ENCODE measurements at regions not wholly inside any gene's neighbourhood (a gene's known extent, or its start where the extent isn't known, plus 50 kb on each side); places are given as distances from the start of the nearest gene placed in this dataset.
A peak's percentile ranks its signal among the peaks of the same experiment; 100 is the strongest.

DNA sequence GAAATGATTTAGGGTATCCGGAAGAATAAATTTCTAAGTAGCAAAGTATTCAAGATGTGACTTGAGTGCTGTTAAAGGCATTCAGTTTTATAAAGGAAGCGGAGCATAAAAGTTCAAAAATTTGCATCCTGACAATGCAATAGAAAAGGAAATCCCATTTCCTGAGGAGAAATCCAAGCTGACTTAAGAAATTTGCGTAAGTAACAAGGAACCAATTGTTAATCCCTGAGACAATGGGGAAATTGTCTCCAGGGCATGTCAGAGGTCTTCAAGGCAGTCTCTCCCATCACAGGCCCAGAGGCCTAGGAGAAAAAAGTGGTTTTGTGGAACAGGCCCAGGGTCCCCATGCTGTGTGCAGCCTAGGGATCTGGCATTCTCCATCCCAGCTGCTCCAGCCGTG is 416.0 kb downstream of the PRDM2 start:
- Histone ChIP-seq H3K27ac (no peak overlapping the region), H3K4me3 (no peak overlapping the region)

DNA sequence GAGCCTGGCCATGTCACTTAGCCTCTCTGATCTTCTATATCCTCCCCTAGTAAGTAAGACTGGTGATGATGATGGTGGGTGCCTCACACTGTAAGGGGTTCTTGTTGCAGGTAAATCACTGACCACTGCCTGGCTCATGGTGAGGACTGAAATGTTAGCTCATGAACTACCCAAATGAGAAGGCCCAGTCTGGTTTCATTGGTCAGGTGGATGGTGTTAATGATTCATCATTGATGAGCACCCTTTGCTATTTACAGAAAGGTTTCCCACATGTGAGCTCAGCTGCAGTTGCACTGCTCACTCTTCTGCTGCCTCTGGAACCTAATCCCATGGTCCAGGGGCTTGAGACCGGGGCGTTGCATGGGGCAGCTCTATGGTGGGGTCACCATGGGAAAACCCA is 417.7 kb downstream of the PRDM2 start:
- Histone ChIP-seq H3K27ac (no peak overlapping the region), H3K4me3 (no peak overlapping the region)

DNA sequence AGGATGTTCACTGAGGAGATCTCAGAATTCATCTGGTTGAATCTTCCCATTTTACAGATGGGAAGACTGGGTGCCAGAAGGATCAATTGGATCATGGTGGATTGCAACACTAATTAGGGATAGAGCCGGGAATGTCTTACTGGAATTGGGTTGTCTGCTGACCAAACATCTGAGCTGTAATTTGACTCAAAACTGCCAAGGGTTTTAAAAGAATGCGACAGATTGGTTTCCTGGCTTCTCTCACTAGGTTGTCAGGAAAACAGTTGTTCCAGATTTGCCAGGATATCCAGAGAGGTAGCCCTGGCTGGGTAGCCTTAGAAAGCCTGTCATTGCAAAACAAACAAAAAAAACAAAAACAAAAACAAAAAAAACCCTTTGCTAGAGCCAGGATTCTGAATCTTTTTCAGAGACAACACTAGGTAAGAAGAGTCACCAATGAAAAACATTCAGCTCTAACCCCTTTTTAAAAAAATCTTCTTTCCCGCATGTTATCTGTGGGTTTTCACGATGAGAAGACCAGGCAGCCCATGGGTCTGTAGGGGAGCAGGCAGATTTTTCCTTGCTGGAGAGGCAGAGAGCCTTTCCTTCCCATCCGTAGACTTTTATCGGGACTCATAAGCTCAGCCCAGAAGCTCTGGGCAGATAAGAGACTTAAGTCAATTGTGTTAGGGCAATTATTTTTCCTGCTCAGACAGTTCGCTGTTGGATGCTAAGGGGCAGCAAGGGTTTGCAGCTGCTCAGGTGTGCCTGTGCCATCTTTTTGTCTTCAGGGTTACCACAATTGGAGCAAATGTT is 418.9 kb downstream of the PRDM2 start:
- Histone ChIP-seq H3K4me3 (no peak overlapping the region), H3K27ac (no peak overlapping the region)

GRCh38 chr1:14120895-14121294 is 420.9 kb downstream of the PRDM2 start:
- H3K27ac ChIP-seq = no peak overlapping the region
- H3K4me3 ChIP-seq = no peak overlapping the region

GRCh38 chr1:14128096-14128495 is 428.1 kb downstream of the PRDM2 start:
- H3K27ac ChIP-seq = no peak overlapping the region
- H3K4me3 ChIP-seq = no peak overlapping the region

DNA sequence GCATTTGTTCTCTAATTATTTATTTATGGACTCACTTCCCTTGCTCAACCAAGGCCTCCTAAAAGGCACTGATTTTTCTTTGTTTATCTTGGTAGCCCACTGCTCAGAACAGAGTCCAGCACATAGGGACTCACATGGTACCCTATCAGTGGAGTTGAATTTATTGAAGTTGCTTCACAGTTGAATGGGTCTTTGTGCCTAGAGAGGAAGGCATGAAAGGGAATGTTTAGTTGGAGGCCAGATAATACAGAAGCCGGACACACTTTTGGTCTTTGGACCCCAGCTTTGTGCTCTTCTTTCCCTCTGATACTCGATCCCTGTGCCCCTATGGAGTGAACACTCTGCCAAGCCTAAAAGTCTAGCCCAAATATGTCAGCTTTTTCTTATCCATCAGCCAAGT is 429.0 kb downstream of the PRDM2 start:
- no peak overlapping the region for H3K27ac ChIP-seq
- no peak overlapping the region for H3K4me3 ChIP-seq

DNA sequence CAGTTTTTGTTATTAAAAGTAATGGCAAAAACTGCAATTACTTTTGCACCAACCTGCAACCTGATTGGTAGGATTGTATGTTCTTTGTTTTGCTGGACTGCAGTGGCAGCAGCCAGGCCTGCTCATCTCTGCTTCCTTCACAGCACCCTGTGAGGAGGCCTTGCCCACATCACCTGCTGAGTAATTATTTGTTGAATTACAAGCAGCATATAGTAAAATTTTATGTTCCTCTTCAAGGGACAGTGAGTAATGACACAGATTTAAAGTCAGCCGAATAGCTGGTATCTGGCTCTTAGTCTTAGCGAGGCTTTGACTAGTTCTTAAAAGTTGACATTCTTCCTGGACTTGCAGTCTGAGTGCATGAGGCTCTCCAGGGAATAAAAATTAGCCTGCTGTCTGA is 435.1 kb downstream of the PRDM2 start:
- no peak overlapping the region for H3K4me3 ChIP-seq
- H3K27ac ChIP-seq = no peak overlapping the region

DNA sequence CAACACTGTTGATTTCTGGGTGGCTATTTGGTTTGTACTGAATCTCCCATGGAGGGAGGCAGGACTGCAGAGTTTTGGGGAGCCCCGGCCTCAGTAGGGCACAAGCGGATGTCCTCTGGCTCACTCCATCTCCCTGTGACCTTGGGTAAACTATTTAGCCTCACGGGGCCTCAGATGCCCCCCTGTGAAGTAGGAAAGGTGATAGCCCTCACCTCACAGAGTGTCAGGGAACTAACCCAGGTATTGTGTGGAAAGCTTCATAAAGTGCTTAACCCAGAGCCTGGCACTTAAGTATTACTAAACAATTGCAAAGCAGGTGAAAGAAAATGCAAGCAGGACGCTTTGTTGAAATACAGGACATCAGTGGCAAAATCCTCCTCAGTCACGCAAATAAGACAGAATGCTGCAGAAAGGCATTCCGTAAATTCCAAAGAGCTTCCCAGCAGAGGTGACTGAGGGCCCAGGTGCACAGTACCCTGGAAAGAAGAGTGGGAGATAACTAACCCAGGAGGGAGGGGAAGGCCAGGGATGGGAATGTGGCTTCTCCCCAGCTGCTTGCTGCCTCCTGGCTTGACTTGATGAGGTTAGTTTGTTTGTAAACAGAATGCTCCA is 436.3 kb downstream of the PRDM2 start:
- Histone ChIP-seq H3K27ac (peak overlapping the region in 14 of 21 experiments; percentile 24 to 90 (median 62)), H3K4me3 (no peak overlapping the region)

DNA sequence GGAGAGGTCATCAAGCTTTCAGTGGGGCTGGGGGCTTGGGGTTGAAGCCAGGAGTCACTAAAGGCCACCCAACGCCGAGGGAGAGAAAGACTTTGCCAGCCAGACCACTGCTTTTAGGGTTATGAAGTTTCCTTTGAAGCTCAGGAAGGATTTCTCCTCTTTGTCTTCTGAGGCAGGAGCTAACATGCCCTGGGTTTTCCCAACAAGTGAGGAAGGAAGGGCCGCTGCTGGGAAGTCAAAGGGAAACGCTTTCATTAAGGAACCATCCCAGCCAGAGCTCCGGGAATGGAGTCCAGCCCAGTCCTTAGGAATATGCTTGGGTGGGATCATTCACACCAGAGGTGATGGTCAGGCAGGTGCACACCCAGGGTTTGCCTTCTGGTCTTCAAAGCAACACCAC is 436.9 kb downstream of the PRDM2 start:
- H3K27ac ChIP-seq = peak overlapping the region in 19 of 21 experiments; percentile 5 to 90 (median 56)
- no peak overlapping the region for H3K4me3 ChIP-seq

GRCh38 chr1:14137411-14138134 is 437.6 kb downstream of the PRDM2 start:
- no peak overlapping the region for H3K4me3 ChIP-seq
- H3K27ac ChIP-seq = peak overlapping the region in 19 of 21 experiments; percentile 5 to 90 (median 59)

DNA sequence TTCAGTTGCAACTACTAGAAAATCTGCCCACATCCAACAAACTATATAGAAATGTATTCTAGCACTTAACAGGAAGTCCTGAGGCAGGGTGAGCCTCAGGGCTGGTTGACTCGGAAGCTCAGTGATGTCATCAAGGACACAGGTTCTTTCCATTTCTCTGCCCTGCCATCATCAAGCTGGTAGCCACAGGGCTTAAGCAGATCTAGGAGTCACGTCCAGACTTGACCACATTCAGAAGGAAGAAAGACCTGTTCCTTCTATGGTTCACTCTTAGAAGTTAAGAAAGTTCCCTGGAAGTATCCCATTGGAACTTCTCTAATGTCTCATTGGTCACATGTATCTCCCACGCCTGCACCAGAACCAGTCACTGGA is 438.1 kb downstream of the PRDM2 start:
- Histone ChIP-seq H3K4me3 (no peak overlapping the region), H3K27ac (peak overlapping the region in 9 of 21 experiments; percentile 0 to 90 (median 59))

DNA sequence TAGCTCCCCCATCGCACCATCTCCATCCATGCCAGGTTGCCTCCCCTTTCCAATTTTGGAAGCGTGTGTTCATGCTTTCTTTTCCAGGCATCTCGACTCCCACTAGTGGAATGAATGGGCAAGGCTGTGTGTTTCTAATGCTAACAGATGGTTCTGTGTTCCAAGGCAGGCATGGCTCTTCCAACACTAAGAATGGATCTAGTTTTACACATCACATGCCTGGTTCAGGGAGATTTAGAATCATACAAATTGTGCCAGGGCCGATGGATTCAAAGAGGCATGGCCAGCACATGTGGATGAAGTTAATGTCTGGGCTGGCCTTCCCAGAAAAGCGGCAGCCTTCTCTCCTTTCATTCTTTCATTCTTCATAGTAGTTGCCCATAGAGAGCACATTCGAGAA is 438.7 kb downstream of the PRDM2 start:
- Histone ChIP-seq H3K27ac (peak overlapping the region in 9 of 21 experiments; percentile 18 to 90 (median 42)), H3K4me3 (no peak overlapping the region)

DNA sequence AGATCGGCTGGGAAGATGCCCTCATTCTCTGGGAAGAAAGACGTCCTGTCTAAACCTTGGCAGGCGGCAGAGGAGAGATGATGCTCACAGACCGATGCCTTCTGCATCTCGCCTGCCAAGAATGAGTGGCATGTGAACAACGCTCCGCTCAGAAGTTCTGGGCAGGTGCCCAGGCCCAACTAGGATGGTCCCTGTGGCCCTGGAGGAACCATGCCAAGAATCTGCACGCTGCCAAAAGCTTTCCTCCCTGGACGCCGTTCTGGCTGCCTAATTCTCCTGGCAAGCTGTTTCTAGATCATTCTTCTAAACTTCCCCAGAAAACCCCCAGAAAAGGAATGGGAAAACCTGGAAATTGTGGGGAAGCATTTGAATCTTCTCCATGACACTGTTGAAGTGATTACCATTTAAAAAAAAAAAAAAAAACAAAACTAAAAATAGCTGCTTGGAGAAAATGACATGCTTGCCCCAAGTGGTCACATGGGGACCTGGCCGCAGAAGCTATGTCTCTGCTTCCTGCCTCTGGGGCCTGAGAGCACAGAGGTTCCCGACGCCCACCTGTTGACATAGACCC is 440.9 kb downstream of the PRDM2 start:
- H3K4me3 ChIP-seq = no peak overlapping the region
- H3K27ac ChIP-seq = peak overlapping the region in 6 of 21 experiments; percentile 8 to 79 (median 61)

GRCh38 chr1:14141656-14142055 is 441.7 kb downstream of the PRDM2 start:
- Histone ChIP-seq H3K4me3 (no peak overlapping the region), H3K27ac (peak overlapping the region in 4 of 21 experiments; percentile 8 to 79 (median 46))

DNA sequence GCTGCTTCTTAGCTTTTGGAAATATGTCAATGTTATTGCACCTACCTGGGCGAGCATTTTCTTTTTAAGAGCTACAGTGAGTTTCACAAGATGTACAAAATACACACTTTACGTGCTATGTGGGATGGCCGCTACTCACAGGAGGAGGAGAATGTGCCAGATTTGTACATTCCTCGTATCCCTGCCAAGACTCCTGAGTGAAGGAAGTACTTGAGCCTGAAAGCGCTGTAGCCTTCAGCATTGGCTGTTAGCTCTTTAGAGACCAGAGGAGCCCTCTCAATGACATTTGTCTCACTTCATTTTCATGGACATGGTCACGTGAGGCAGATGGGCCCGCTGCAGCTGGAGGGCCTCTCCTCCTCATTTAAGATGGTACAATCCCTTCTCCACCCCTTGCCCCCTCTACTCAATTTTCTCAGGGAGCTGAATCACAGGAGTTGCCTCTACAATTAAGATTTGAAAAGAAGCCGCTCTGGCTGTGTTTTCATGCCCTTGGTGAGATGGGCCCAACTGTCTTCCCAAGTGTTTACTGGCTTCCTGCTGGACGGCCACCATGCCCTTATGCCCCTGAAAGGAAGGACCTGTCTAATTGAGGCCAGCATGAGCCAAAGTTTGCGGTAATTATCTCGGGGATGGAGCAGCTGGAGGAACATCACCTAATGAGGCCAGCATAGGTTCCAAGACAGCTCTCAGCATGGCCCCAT is 442.6 kb downstream of the PRDM2 start:
- Histone ChIP-seq H3K4me3 (no peak overlapping the region), H3K27ac (peak overlapping the region in 3 of 21 experiments; percentile 10 to 35 (median 11))

DNA sequence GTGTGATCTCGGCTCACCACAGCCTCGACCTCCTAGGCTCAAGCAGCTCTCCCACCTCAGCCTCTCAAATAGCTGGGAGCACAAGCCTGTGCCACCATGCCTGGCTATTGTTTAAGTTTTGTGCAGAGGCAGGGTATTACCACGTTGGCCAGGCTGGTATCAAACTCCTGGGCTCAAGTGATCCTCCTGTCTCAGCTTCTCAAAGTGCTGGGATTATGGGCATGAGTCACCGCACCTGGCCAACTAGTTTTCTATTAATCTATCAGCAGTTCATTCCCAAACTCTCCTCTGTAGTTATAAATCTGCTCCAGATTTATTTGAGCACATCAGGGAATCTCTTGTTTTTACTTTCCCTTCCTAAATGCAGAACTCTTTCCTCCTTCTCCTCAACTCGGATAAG is 443.8 kb downstream of the PRDM2 start:
- Histone ChIP-seq H3K27ac (no peak overlapping the region), H3K4me3 (no peak overlapping the region)

GRCh38 chr1:14148526-14148925 is 448.5 kb downstream of the PRDM2 start:
- no peak overlapping the region for H3K27ac ChIP-seq
- H3K4me3 ChIP-seq = no peak overlapping the region

DNA sequence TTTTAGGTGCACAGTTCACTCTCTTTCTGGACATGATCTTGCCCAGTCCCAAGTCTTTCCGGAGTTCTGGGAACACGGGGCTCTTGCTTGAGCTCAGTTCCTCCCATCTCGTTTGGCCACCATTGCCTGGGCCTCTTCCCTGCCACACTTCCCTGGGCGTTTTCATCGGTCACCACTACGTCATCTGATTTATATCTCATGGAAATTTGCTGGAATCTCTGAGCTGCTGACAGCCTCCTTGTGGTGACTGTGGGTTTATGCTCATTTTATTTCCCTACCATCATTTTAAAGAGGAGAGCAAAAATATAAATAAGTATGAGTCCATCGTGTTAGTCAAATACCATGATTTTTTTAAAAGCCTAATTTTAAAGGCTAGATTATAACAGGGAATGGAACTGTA is 449.1 kb upstream of the KAZN start:
- H3K27ac ChIP-seq = no peak overlapping the region
- H3K4me3 ChIP-seq = no peak overlapping the region

DNA sequence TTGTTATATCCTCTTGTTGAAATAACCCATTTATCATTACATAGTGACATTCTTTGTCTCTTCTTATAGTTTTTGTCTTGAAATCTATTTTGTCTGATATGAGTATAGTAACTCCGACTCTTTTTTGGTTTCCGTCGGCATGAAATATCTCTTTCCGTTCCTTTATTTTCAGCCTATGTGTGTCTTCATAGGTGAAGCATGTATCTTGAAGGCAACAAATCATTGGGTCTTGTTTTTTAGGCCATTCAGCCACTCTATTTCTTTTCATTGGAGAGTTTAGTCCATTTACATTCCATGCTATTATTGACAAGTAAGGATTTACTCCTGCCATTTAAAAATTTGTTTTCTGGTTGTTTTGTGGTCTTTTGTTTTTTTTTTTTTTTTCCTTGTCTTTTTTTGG is 441.9 kb upstream of the KAZN start:
- H3K4me3 ChIP-seq = no peak overlapping the region
- no peak overlapping the region for H3K27ac ChIP-seq

- no peak overlapping the region for H3K27ac ChIP-seq
- no peak overlapping the region for H3K4me3 ChIP-seq
Observed at GRCh38 chr1:14160781-14161180, 437.7 kb upstream of the KAZN start.

Measured in skin epidermis (tissue), 12 donors.